ENCODE measurements at regions not wholly inside any gene's neighbourhood (a gene's known extent, or its start where the extent isn't known, plus 50 kb on each side); places are given as distances from the start of the nearest gene placed in this dataset.
A peak's percentile ranks its signal among the peaks of the same experiment; 100 is the strongest.

DNA sequence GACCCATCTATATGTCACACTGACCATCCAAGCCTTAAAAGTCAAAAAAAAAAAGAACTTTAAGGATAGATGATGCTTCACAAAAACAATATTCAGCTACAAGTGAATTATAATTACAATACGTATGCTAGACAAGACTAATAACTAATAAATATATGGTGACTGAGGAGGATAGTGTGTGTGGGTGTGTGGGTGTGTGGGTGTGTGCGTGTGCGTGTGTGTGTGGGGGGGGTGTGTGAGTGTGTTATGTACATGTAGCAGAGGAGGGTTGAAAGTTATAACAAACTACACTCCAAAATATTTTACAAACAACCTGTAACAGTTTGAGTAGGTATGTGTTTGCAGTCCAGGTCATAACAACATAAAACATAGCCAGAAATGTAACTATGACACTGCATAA, 159.2 kb upstream of the RBBP8 start:
- no peak overlapping the region for H3K4me3 ChIP-seq
- Mint-ChIP-seq H3K36me3 (no peaks in the 10 kb centered on the region), H3K27ac (no peak overlapping the region)

GRCh38 chr18:22778996-22779395, 154.1 kb upstream of the RBBP8 start:
- no peak overlapping the region for H3K27ac Mint-ChIP-seq

More for the DNA sequence above, 159.2 kb upstream of the RBBP8 start:
- peak overlapping the region; percentile 40 for H2AFZ ChIP-seq (replicated peaks)
- no peaks in the 10 kb centered on the region for H3K79me2 ChIP-seq (ENCODE audit: low read depth)
- no peaks in the 10 kb centered on the region for H3K9me3 ChIP-seq (ENCODE audit: low read depth)
- no peak for DNase-seq (ENCODE audit: low spot score)
- no peaks in the 10 kb centered on the region for H3K36me3 ChIP-seq
- H4K20me1 ChIP-seq (ENCODE audit: low read depth): no peaks in the 10 kb centered on the region
- H3K4me1 ChIP-seq: no peaks in the 10 kb centered on the region
- Mint-ChIP-seq H3K27me3 (ENCODE audit: insufficient read depth, low read depth) (no peaks in the 10 kb centered on the region), H3K4me3 (no peak overlapping the region), H3K4me1 (no peaks in the 10 kb centered on the region), H3K9me3 (peaks cover 9% of the 10 kb centered on the region)
- no peaks in the 10 kb centered on the region for H3F3A ChIP-seq (ENCODE audit: low read depth)
- H3K9ac ChIP-seq: no peak overlapping the region
- H3K27ac ChIP-seq: no peak overlapping the region
- TF ChIP-seq EZH2phosphoT487 (IDR thresholded peaks at IDR 0.05) (no peak), EZH2 (IDR thresholded peaks at IDR 0.05) (no peak), CTCF (IDR thresholded peaks at IDR 0.05) (no peak)
- H3K4me2 ChIP-seq: no peak overlapping the region
- no peaks in the 10 kb centered on the region for H3K27me3 ChIP-seq

GRCh38 chr18:22783245-22783644, 149.9 kb upstream of the RBBP8 start:
- Histone ChIP-seq H3F3A (ENCODE audit: low read depth) (peaks cover 3% of the 10 kb centered on the region), H3K4me3 (no peak overlapping the region), H3K4me2 (peak overlapping the region; percentile 2), H3K4me1 (peaks cover 15% of the 10 kb centered on the region), H3K36me3 (no peaks in the 10 kb centered on the region), H3K9me3 (ENCODE audit: low read depth) (no peaks in the 10 kb centered on the region), H3K27ac (no peak overlapping the region), H4K20me1 (ENCODE audit: low read depth) (no peaks in the 10 kb centered on the region), H3K79me2 (ENCODE audit: low read depth) (no peaks in the 10 kb centered on the region), H3K9ac (no peak overlapping the region), H2AFZ (replicated peaks) (peak overlapping the region; percentile 90), H3K27me3 (no peaks in the 10 kb centered on the region)
- Mint-ChIP-seq H3K27ac (no peak overlapping the region), H3K36me3 (no peaks in the 10 kb centered on the region), H3K27me3 (ENCODE audit: insufficient read depth, low read depth) (no peaks in the 10 kb centered on the region), H3K9me3 (no peaks in the 10 kb centered on the region), H3K4me3 (no peak overlapping the region), H3K4me1 (peaks cover 2% of the 10 kb centered on the region)
- DNase-seq (ENCODE audit: low spot score): no peak
- TF ChIP-seq EZH2phosphoT487 (IDR thresholded peaks at IDR 0.05) (no peak), CTCF (IDR thresholded peaks at IDR 0.05) (no peak), EZH2 (IDR thresholded peaks at IDR 0.05) (no peak)

More at GRCh38 chr18:22778996-22779395, 154.1 kb upstream of the RBBP8 start:
- Mint-ChIP-seq H3K36me3 (no peaks in the 10 kb centered on the region), H3K4me1 (no peaks in the 10 kb centered on the region), H3K27me3 (ENCODE audit: insufficient read depth, low read depth) (no peaks in the 10 kb centered on the region), H3K9me3 (no peaks in the 10 kb centered on the region), H3K4me3 (no peak overlapping the region)
- no peaks in the 10 kb centered on the region for H3K27me3 ChIP-seq
- no peak overlapping the region for H3K4me2 ChIP-seq
- H3K9me3 ChIP-seq (ENCODE audit: low read depth): no peaks in the 10 kb centered on the region
- TF ChIP-seq EZH2phosphoT487 (IDR thresholded peaks at IDR 0.05): no peak
- no peak for TF ChIP-seq CTCF (IDR thresholded peaks at IDR 0.05)
- no peak for TF ChIP-seq EZH2 (IDR thresholded peaks at IDR 0.05)
- no peaks in the 10 kb centered on the region for H4K20me1 ChIP-seq (ENCODE audit: low read depth)
- no peak for DNase-seq (ENCODE audit: low spot score)
- H3K4me1 ChIP-seq: peaks cover 12% of the 10 kb centered on the region
- no peak overlapping the region for H3K27ac ChIP-seq
- peaks cover 3% of the 10 kb centered on the region for H3F3A ChIP-seq (ENCODE audit: low read depth)
- no peak overlapping the region for H3K4me3 ChIP-seq
- H2AFZ ChIP-seq (replicated peaks): no peak overlapping the region
- H3K9ac ChIP-seq: no peak overlapping the region
- H3K79me2 ChIP-seq (ENCODE audit: low read depth): no peaks in the 10 kb centered on the region
- H3K36me3 ChIP-seq: no peaks in the 10 kb centered on the region
